ENCODE measurements at regions not wholly inside any gene's neighbourhood (a gene's known extent, or its start where the extent isn't known, plus 50 kb on each side); places are given as distances from the start of the nearest gene placed in this dataset.

GRCh38 chr12:127245009-127245408 lies 1022.0 kb upstream of the TMEM132C start:
- Mint-ChIP-seq H3K4me1 (peaks cover 6 to 9% of the 10 kb centered on the region in 2 experiments), H3K36me3 (ENCODE audit: insufficient read depth in 1 of 3, low read depth in 3 of 3) (no peaks in the 10 kb centered on the region; a peak in 1 of 7 replicates), H3K27me3 (ENCODE audit: low read depth) (no peaks in the 10 kb centered on the region; the same call in 1 of the 2 replicates), H3K4me3 (no peak overlapping the region), H3K27ac (no peak overlapping the region), H3K9me3 (no peaks in the 10 kb centered on the region)
- Histone ChIP-seq H4K91ac (ENCODE audit: insufficient read length, low read depth, low read length) (no peak overlapping the region), H2BK120ac (ENCODE audit: low read depth, low read length, poor library complexity, severe bottlenecking) (no peak overlapping the region), H2AK5ac (ENCODE audit: insufficient read length, low read length) (no peak overlapping the region), H2BK5ac (ENCODE audit: insufficient read length, low read length) (no peak overlapping the region), H3K14ac (ENCODE audit: insufficient read depth, low read length) (no peak overlapping the region), H3K79me1 (ENCODE audit: insufficient read depth, low read depth, low read length, poor library complexity, severe bottlenecking) (no peaks in the 10 kb centered on the region), H2AFZ (ENCODE audit: low read length) (no peak overlapping the region), H3K4me2 (ENCODE audit: insufficient read depth, insufficient read length, low read length) (no peak overlapping the region), H3K18ac (ENCODE audit: insufficient read length, low read depth, low read length) (no peak overlapping the region), H3K56ac (ENCODE audit: insufficient read length, low read depth, low read length) (no peak overlapping the region), H3K4me1 (ENCODE audit: insufficient read depth, low read length) (peaks cover 7% of the 10 kb centered on the region; the same call in 1 of the 2 replicates), H3K9ac (ENCODE audit: extremely low read depth, insufficient read length, low read length) (no peak overlapping the region), H3K23ac (ENCODE audit: insufficient read length, low read depth, low read length) (no peak overlapping the region), H3K27ac (ENCODE audit: insufficient read length, low read depth, low read length) (no peak overlapping the region), H3T11ph (ENCODE audit: low read length) (no peak overlapping the region), H2BK20ac (ENCODE audit: low read depth, low read length, poor library complexity, severe bottlenecking) (no peak overlapping the region), H3K79me2 (ENCODE audit: insufficient read depth, low read length) (no peaks in the 10 kb centered on the region), H3K9me3 (ENCODE audit: control insufficient read depth, low read depth, low read length) (no peaks in the 10 kb centered on the region), H4K20me1 (ENCODE audit: control insufficient read depth, insufficient read depth, insufficient read length) (no peaks in the 10 kb centered on the region), H4K5ac (ENCODE audit: insufficient read length, low read depth, low read length) (no peak overlapping the region), H3K4ac (ENCODE audit: low read depth, low read length) (no peak overlapping the region), H4K8ac (replicated peaks; ENCODE audit: insufficient read length, low read depth, low read length) (no peak overlapping the region), H3K23me2 (ENCODE audit: insufficient read length, low read depth, low read length, poor library complexity, severe bottlenecking) (no peaks in the 10 kb centered on the region), H2BK12ac (ENCODE audit: insufficient read length, low read depth, low read length) (no peak overlapping the region), H3K27me3 (ENCODE audit: insufficient read depth, low read length) (no peaks in the 10 kb centered on the region), H2BK15ac (ENCODE audit: low read depth, low read length) (no peak overlapping the region)
- TF ChIP-seq CTCF (conservative IDR thresholded peaks at IDR 0.05): no peak
- WGBS (ENCODE audit: extremely low coverage, insufficient read length, low lambda C conversion rate): no CpG with 5 or more reads among the region's 1 CpG
- no peak for DNase-seq

All from H9 (cell line).